Neural crest cell (in vitro differentiated cells): ENCODE measurements at regions not wholly inside any gene's neighbourhood (a gene's known extent, or its start where the extent isn't known, plus 50 kb on each side); places are given as distances from the start of the nearest gene placed in this dataset.

ENCODE experiments used
- DNase-seq: peaks from one replicate; pipeline ENCODE4 v3.0.0; 2021; ENCODE audit warnings: low read depth, mixed read lengths, low spot score
- H3K27ac Mint-ChIP-seq: one replicate; pipeline ENCODE4 v1.8.0; 2021; ENCODE audit warnings: mild to moderate bottlenecking, mixed read lengths; ENCODE audit not compliant: unreplicated experiment
- H3K27me3 Mint-ChIP-seq: 2 replicates; pipeline ENCODE4 v1.8.0; 2021; ENCODE audit warnings: low read depth, mild to moderate bottlenecking, mixed read lengths
- H3K36me3 Mint-ChIP-seq: 2 replicates; pipeline ENCODE4 v1.8.0; 2021; ENCODE audit warnings: low read depth, mild to moderate bottlenecking, mixed read lengths
- H3K4me1 Mint-ChIP-seq: 2 replicates; pipeline ENCODE4 v1.8.0; 2021; ENCODE audit warnings: mixed read lengths
- H3K4me3 Mint-ChIP-seq: one replicate; pipeline ENCODE4 v1.8.0; 2021; ENCODE audit warnings: mild to moderate bottlenecking, mixed read lengths
- H3K9me3 Mint-ChIP-seq: 2 replicates; pipeline ENCODE4 v1.8.0; 2021; ENCODE audit warnings: mixed read lengths
- TF ChIP-seq, protein P1 (sequence below): fragments of 200-600 bp; sonication (generic); conservative IDR thresholded peaks from 2 replicates; pipeline ENCODE4 v1.5.0; 2021; ENCODE audit warnings: antibody characterized with exemption, mild to moderate bottlenecking

DNA sequence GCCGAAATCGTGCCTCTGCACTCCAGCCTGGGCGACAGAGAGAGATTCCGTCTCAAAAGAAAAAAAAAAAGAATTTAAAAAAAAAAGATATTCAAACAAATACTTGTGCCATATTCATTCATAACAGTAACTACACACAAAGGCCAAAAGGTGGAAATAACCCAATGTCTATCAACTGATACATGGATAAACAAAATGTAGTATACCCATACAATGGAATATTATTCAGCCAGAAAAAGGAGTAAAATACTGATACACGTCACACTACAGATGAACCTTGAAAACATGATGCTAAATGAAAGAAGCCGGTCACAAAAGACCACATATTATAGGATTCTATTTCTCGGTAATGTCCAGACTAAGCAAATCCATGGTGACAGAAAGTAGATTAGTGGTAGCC is 109.4 kb upstream of the SOD1 start:
- no peak overlapping the region for H3K27ac Mint-ChIP-seq
- peaks cover 5% of the 10 kb centered on the region for H3K36me3 Mint-ChIP-seq
- H3K4me3 Mint-ChIP-seq = peak overlapping the region; percentile 12
- TF ChIP-seq, protein P1, sequence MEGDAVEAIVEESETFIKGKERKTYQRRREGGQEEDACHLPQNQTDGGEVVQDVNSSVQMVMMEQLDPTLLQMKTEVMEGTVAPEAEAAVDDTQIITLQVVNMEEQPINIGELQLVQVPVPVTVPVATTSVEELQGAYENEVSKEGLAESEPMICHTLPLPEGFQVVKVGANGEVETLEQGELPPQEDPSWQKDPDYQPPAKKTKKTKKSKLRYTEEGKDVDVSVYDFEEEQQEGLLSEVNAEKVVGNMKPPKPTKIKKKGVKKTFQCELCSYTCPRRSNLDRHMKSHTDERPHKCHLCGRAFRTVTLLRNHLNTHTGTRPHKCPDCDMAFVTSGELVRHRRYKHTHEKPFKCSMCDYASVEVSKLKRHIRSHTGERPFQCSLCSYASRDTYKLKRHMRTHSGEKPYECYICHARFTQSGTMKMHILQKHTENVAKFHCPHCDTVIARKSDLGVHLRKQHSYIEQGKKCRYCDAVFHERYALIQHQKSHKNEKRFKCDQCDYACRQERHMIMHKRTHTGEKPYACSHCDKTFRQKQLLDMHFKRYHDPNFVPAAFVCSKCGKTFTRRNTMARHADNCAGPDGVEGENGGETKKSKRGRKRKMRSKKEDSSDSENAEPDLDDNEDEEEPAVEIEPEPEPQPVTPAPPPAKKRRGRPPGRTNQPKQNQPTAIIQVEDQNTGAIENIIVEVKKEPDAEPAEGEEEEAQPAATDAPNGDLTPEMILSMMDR = no peak
- H3K27me3 Mint-ChIP-seq = no peaks in the 10 kb centered on the region
- H3K9me3 Mint-ChIP-seq = no peaks in the 10 kb centered on the region
- peaks cover 64% of the 10 kb centered on the region for H3K4me1 Mint-ChIP-seq
- no peak for DNase-seq

GRCh38 chr21:31548688-31549087 is 110.8 kb upstream of the SOD1 start:
- TF ChIP-seq, protein P1 = no peak
- H3K27ac Mint-ChIP-seq = no peak overlapping the region
- no peaks in the 10 kb centered on the region for H3K27me3 Mint-ChIP-seq

GRCh38 chr21:31546443-31547170 is 112.9 kb upstream of the SOD1 start:
- H3K4me1 Mint-ChIP-seq = peaks cover 44% of the 10 kb centered on the region
- H3K36me3 Mint-ChIP-seq = peaks cover 5% of the 10 kb centered on the region
- no peak for DNase-seq
- no peaks in the 10 kb centered on the region for H3K9me3 Mint-ChIP-seq
- no peaks in the 10 kb centered on the region for H3K27me3 Mint-ChIP-seq
- TF ChIP-seq, protein P1 = no peak
- no peak overlapping the region for H3K27ac Mint-ChIP-seq
- no peak overlapping the region for H3K4me3 Mint-ChIP-seq

More at GRCh38 chr21:31548688-31549087, 110.8 kb upstream of the SOD1 start:
- no peaks in the 10 kb centered on the region for H3K9me3 Mint-ChIP-seq
- no peak overlapping the region for H3K4me3 Mint-ChIP-seq
- peaks cover 53% of the 10 kb centered on the region for H3K4me1 Mint-ChIP-seq
- no peak for DNase-seq
- H3K36me3 Mint-ChIP-seq = peaks cover 5% of the 10 kb centered on the region

GRCh38 chr21:31545036-31545435 is 114.5 kb upstream of the SOD1 start:
- Mint-ChIP-seq H3K27me3 (no peaks in the 10 kb centered on the region), H3K9me3 (no peaks in the 10 kb centered on the region), H3K4me1 (peaks cover 40% of the 10 kb centered on the region), H3K27ac (no peak overlapping the region), H3K36me3 (no peaks in the 10 kb centered on the region), H3K4me3 (no peak overlapping the region)
- DNase-seq = no peak
- TF ChIP-seq, protein P1 = no peak

- Mint-ChIP-seq H3K4me3 (no peak overlapping the region), H3K36me3 (no peaks in the 10 kb centered on the region), H3K4me1 (peaks cover 38% of the 10 kb centered on the region), H3K9me3 (no peaks in the 10 kb centered on the region), H3K27ac (no peak overlapping the region), H3K27me3 (no peaks in the 10 kb centered on the region)
- DNase-seq = no peak
- TF ChIP-seq, protein P1 = no peak
Measured at GRCh38 chr21:31543191-31543590, 116.3 kb upstream of the SOD1 start.
